HCEC 1CT (cell line): ENCODE measurements at regions not wholly inside any gene's neighbourhood (a gene's known extent, or its start where the extent isn't known, plus 50 kb on each side); places are given as distances from the start of the nearest gene placed in this dataset.
"Not testable (repeated sequence)": the region's sequence is repeated elsewhere in the genome, so short reads cannot be mapped to it uniquely, and the experiment has no call there.

Experiments used
- DNase-seq: peaks from one replicate; pipeline ENCODE4 v3.0.0-alpha.2; 2017

GRCh38 chr11:87970762-87971161, 204.5 kb downstream of the RAB38 start:
- DNase-seq, result no peak

GRCh38 chr11:87967459-87967858, 207.8 kb downstream of the RAB38 start:
- DNase-seq, result no peak

GRCh38 chr11:87966694-87967093, 208.5 kb downstream of the RAB38 start:
- DNase-seq, result no peak

DNA sequence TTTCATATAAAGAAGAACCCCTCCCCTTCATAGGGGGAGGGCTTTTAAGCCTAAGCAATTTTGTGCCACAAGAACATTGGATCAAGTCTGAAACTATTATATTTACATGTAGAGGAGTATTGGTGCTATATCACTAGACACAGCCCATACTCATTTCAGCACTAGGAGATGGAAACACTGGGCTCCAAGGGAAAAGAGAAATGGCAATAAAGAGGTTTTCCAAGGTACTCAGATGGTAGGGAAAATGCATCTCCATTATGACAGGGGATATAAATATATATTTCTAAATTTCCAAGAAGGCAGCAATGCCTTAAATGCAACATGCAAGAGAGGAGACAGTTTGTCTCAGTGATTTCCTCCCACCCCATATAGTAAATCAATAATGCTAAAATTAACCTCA, 209.0 kb downstream of the RAB38 start:
- no peak for DNase-seq

GRCh38 chr11:87961606-87962005, 213.6 kb downstream of the RAB38 start:
- no peak for DNase-seq

GRCh38 chr11:87957961-87958360, 217.3 kb downstream of the RAB38 start:
- no peak for DNase-seq

DNA sequence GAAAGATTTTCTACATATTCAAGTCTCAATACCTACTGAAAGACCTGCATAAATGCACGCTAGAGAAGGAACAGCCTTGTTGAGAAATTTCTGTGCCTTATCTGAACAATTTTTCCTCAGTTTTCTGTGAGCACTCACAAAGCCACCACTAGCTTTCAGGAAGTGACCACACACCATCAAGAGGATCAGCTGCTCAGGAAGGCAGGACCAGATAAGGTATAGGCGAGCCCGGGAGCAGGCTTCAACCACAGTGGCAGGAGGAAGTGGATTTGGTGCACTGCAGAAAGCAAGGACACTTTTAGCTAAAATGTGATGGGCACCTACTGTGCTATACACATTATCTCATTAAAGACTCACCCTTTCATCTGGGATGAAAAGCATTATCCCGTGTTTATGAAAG, 220.8 kb downstream of the RAB38 start:
- DNase-seq, result no peak

- DNase-seq, result no peak
Observed at GRCh38 chr11:87942786-87943185, 232.5 kb downstream of the RAB38 start.

DNA sequence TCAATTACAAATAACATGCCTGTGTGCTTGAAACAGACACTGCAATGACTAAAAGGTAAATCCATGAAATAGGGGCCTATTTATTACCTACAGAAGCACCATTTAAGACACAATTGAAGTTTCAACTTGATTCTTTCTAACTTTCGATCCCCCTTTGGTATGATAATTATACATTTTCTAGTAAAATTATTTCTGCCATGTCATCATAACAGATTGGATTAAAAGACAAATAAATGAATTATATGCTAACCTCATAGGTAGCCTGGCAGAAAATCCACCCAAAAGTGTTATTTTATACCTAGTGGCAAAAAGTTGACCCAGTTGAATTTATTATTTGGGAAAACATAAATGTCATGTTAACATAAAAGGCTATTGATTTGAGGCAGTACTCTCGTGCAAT, 241.1 kb downstream of the RAB38 start:
- no peak for DNase-seq

DNA sequence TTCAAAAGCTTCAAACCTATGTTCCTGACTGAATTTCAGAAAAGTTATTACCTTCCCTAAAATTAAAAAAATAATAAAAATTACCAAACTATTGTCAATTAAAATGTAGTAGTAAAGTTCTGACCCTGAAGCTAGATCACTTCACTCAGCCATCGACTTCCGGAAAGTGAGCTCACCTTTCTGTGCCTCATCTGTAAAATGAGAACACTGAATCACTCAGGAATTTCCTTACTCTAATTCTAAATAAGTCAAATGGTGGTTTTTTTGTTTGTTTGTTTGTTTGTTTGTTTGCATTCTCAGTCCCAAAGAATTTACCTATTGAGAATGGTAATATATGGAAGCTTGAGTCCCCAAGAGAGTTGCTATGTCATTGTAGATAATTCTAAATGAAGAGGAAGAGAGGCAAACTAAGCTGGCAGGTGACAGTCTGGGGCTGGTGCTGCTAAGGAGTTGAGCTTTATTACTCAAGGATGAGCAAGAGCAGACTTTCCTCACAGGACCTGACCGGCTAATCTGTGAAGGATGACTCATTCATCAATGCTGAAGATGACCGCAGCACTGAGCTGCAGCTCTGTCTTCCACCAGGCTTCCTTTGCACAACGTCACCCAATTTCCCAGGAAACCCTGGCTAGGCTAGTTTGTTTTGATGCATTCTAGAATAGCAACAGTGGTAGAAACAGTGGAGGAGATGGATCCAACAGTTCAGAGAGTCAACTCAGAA, 248.8 kb downstream of the RAB38 start:
- DNase-seq, result peak; percentile 67

DNA sequence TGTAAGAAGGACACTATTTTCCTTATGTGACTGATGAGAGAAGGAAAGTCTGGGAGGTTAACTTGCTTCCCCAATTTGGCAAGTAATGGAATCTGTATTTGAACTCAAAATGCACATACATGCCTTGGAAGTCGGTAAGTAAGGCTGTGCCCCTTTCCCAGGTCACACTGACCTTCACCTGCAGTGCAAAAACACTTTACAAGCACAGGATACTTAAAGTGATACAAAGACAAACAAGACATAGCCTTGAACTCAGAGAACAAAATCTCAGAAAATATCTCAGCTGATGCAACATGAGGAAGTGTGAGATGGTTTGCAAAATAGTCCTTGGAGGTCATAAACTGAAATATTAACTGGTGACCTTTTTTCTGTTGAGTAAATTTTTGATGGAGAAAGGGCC, 251.1 kb downstream of the RAB38 start:
- DNase-seq, result no peak

- DNase-seq, result no peak
Observed at GRCh38 chr11:87917111-87917510, 258.1 kb downstream of the RAB38 start.

DNA sequence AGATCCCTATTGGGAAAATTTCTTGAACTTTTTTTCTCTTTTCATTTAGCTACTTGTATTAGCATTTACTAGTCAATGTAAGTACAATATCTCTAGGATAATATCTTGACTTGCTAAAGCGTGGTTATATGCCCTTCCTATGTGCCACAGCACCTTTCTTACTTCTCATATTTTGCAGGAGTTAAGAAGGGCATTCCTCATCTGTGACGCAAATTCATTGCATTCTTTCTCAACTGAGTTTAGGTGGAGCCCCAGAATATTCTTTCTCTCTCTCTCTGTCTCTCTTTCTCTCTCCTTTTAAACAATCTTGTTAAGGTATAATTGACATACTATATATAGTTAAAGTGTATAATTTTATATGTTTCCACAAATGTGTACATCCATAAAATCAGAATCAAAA, 266.1 kb downstream of the RAB38 start:
- DNase-seq, result no peak

DNA sequence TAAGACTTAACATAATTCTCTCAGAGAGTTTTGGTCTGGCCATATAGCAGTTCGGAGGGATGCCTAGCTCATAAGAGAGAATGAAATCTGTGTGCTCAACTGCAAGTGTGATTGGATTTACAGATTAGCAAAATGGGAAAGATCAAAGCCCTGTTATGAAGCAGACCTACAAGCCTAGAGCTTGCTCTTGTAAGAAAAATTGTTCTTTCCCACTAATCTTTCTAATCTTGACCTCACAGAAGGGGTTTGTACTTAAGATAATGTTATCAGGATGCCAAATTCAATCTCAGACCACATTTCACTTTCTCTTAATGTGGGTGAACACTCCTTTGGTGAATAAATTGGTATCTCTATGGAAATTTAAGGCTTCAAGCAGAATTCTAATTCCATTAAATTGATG, 267.2 kb downstream of the RAB38 start:
- DNase-seq, result no peak

DNA sequence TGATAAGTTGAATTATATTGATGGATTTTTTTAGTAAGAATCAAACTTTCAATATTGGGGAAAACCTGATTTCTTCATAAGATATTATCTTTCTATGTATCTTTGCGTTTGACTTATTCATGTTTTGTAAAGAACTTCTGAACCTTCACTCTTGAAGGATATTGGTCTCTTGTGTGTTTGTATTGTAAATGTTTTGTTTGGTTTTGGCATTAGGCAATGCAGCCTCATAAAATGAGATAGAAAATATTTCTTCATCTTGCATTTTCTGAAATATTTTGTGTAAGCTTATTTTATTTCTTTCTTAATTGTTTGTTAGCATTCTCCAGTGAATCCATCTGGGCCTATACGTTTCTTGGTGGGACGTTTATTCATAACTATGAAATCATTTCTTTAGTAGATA, 271.9 kb downstream of the RAB38 start:
- DNase-seq, result no peak

DNA sequence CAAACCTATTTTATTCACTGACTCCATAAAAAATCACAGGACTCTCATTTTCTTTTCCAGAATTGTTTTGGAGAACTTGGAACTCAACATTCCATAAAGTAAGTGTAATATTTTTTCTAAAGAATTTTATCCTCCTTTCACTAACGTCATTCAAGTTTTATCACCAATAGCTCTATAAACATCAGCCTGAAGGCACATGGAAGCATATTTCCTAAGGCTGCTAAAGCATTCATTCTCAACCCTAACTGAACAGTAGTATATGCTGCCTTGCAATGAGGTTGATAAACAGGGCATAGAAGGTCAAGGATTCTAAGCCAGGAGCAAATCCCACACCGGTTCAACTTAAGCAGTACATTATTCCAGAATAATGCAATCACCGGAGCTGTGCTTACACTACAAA, 273.9 kb downstream of the RAB38 start:
- no peak for DNase-seq

GRCh38 chr11:87897921-87898320, 277.3 kb downstream of the RAB38 start:
- no peak for DNase-seq

DNA sequence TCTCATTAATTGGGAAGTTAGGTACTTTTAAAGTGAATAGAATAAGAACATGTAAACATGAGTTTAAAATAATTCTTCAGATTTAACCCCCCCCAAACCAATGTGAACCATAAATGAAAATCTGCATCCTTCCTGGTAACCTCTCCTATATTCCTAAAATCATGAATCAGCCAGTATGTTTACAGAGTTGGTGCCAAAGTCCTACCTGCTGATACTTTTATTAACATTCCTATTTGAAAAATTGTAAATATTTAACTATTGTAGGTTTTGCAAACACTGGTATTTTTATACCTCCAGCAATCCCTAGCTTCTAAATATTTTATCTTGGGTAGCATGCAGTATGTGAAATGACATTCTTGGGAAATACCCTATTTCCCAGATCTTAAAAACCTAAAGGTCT, 278.2 kb downstream of the RAB38 start:
- DNase-seq, result no peak

GRCh38 chr11:87894961-87895360, 280.3 kb downstream of the RAB38 start:
- DNase-seq, result no peak

GRCh38 chr11:87892291-87892690, 283.0 kb downstream of the RAB38 start:
- no peak for DNase-seq

DNA sequence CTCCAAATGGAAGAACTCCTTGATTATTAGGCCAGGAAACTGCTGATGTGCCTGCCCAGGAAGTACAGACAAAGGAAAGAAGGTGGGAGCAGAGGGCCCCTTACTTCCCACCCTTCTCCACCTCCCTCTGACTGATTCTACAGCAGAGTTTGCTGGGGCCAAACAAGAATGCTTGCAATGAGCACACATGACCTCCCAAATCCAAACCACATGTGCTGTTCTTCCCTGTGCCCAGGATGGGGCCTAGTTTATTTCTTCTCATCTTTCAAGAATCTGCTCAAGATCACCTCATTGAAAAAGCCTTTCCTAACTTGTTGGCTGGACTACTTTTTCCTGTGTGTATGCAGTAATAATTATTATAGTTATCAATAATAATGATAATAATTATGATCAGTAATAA, 286.1 kb downstream of the RAB38 start:
- no peak for DNase-seq

DNA sequence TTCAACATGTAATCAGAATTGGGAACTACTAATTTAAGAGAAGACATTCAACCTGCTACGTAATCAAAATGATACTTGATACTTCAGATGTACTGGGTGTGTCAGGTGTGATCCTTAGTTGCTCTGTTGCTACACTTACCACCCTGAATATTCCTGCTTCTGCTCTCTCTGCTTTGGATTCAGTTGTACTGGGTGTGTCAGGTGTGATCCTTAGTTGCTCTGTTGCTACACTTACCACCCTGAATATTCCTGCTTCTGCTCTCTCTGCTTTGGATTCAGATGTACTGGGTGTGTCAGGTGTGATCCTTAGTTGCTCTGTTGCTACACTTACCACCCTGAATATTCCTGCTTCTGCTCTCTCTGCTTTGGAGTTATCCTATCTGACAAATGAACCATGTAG, 290.2 kb downstream of the RAB38 start:
- not testable (repeated sequence) for DNase-seq

DNA sequence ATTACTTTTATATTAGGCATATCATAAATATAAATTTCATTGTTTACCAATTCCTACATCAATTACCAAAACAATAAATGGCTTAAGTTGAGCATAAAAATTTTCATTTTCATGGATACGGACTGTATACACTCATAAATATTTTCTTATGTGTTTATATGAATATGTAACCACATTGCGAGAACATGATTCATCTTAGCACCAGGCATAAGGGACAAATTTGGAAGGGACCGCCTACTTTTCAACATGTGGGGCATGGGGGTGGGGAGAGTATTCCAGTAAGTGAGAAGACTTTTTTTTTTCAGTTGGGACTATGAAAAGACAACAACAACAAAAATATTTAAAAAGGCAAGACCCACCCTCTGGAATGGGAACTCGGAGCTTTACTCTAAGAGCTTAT, 296.1 kb downstream of the RAB38 start:
- peak; percentile 63 for DNase-seq

GRCh38 chr11:87878373-87878825, 296.8 kb downstream of the RAB38 start:
- DNase-seq, result peak; percentile 33

DNA sequence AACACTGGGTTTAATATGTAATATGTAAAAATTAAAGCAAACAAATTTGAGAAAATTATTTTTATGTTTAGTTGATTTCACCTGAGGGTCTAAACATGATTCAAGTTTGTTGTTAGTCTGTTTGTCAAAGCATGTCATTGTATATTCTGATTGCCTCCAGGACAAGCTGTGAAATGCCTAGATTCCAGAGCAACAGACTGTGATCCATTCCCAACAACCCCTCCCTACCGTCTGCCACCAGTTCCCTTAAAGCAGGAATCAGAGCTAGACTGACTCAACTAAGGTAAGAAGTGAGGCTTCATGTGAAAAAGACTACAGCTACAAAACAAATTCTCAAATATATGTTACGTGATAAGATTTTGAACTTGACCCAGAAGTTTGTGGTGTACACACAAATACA, 304.2 kb downstream of the RAB38 start:
- DNase-seq, result no peak
